ENCODE measurements at regions not wholly inside any gene's neighbourhood (a gene's known extent, or its start where the extent isn't known, plus 50 kb on each side); places are given as distances from the start of the nearest gene placed in this dataset.

GRCh38 chr15:47398594-47398993 lies 318.7 kb upstream of the SEMA6D start:
- H3K4me3 ChIP-seq: no peak overlapping the region
- 0% methylated on average over 4 of the region's 5 CpGs for WGBS (ENCODE audit: missing lambda C conversion rate)
- TF ChIP-seq BHLHE40 (IDR thresholded peaks at IDR 0.05; ENCODE audit: low read depth, low read length) (no peak), RCOR1 (IDR thresholded peaks at IDR 0.05; ENCODE audit: low read depth, low read length) (no peak), MAX (IDR thresholded peaks at IDR 0.05) (no peak), EP300 (IDR thresholded peaks at IDR 0.05) (no peak), CTCF (IDR thresholded peaks at IDR 0.05) (no peak), RAD21 (conservative IDR thresholded peaks at IDR 0.05 in 1 of 2, IDR thresholded peaks at IDR 0.05 in 1 of 2) (no peak), FOSL2 (IDR thresholded peaks at IDR 0.05) (no peak), FOSL2 (CRISPR knock-in tag; IDR thresholded peaks at IDR 0.05) (no peak), EHF (CRISPR knock-in tag; IDR thresholded peaks at IDR 0.05) (no peak), POLR2AphosphoS2 (conservative IDR thresholded peaks at IDR 0.05; ENCODE audit: low read length) (no peak), ZSCAN20 (CRISPR knock-in tag; IDR thresholded peaks at IDR 0.05) (no peak), POLR2A (IDR thresholded peaks at IDR 0.05; ENCODE audit: low read length) (no peak), JUN (IDR thresholded peaks at IDR 0.05) (no peak), ZC3H11A (IDR thresholded peaks at IDR 0.05) (no peak), KDM5A (IDR thresholded peaks at IDR 0.05) (no peak), PBX3 (IDR thresholded peaks at IDR 0.05) (no peak), ESRRA (IDR thresholded peaks at IDR 0.05; ENCODE audit: borderline replicate concordance, low read length) (no peak), ATOH8 (CRISPR knock-in tag; IDR thresholded peaks at IDR 0.05; ENCODE audit: low read depth) (no peak), SMC3 (IDR thresholded peaks at IDR 0.05) (no peak)
- POLR2A ChIA-PET: no interaction called here
- CTCF ChIA-PET: no interaction called here
- H3K27ac ChIP-seq: no peak overlapping the region
- no peak for FAIRE-seq
- ATAC-seq: no peak
- no peak for DNase-seq (ENCODE audit: low read depth in 1 of 2, low spot score in 1 of 2)
- no peaks in the 10 kb centered on the region for H3K9me3 ChIP-seq
- H3K4me2 ChIP-seq: no peak overlapping the region
- no peaks in the 10 kb centered on the region for H3K4me1 ChIP-seq

- TF ChIP-seq EP300 (IDR thresholded peaks at IDR 0.05): no peak
- TF ChIP-seq PHF8 (IDR thresholded peaks at IDR 0.05; ENCODE audit: borderline replicate concordance, low read depth): no peak
- TF ChIP-seq BCL3 (IDR thresholded peaks at IDR 0.05): no peak
- no peak for TF ChIP-seq MAZ (IDR thresholded peaks at IDR 0.05; ENCODE audit: borderline replicate concordance, low read depth, low read length)
- TF ChIP-seq E2F6 (IDR thresholded peaks at IDR 0.05; ENCODE audit: borderline replicate concordance, low read depth): no peak
- no peak for TF ChIP-seq CTCF (IDR thresholded peaks at IDR 0.05)
- TF ChIP-seq HEYL (CRISPR knock-in tag; IDR thresholded peaks at IDR 0.05): no peak
- TF ChIP-seq MAFK (IDR thresholded peaks at IDR 0.05; ENCODE audit: partially characterized antibody): no peak
- no peak for TF ChIP-seq RAD21 (conservative IDR thresholded peaks at IDR 0.05 in 1 of 2, IDR thresholded peaks at IDR 0.05 in 1 of 2)
- TF ChIP-seq RCOR1 (IDR thresholded peaks at IDR 0.05; ENCODE audit: low read depth, low read length): no peak
- no peak for TF ChIP-seq HMGXB4 (CRISPR knock-in tag; IDR thresholded peaks at IDR 0.05; ENCODE audit: borderline replicate concordance)
- no peak for TF ChIP-seq KDM5A (IDR thresholded peaks at IDR 0.05)
- no peak for TF ChIP-seq HOXB5 (CRISPR knock-in tag; IDR thresholded peaks at IDR 0.05)
- no peak for TF ChIP-seq CHD4 (IDR thresholded peaks at IDR 0.05; ENCODE audit: borderline replicate concordance)
- TF ChIP-seq GATA3 (IDR thresholded peaks at IDR 0.05; ENCODE audit: borderline replicate concordance): no peak
- no peak for TF ChIP-seq JUN (IDR thresholded peaks at IDR 0.05)
- FAIRE-seq (no peak), DNase-seq (ENCODE audit: low read depth in 1 of 2, low spot score in 1 of 2) (no peak), ATAC-seq (no peak)
- H3K27ac ChIP-seq: no peak overlapping the region
- no peak overlapping the region for H3K4me3 ChIP-seq
- no peaks in the 10 kb centered on the region for H3K4me1 ChIP-seq
- H3K9me3 ChIP-seq: no peaks in the 10 kb centered on the region
- POLR2A ChIA-PET: no interaction called here
- CTCF ChIA-PET: no interaction called here
- H3K4me2 ChIP-seq: no peak overlapping the region
- 6% methylated on average over 1 of the region's 1 CpG for WGBS (ENCODE audit: missing lambda C conversion rate)
Observed at GRCh38 chr15:47399100-47399499, 318.2 kb upstream of the SEMA6D start.

All from A549 (cell line).